Hepatocyte (in vitro differentiated cells): ENCODE measurements at regions not wholly inside any gene's neighbourhood (a gene's known extent, or its start where the extent isn't known, plus 50 kb on each side); places are given as distances from the start of the nearest gene placed in this dataset.

Experiments used
- DNase-seq: peaks from one replicate; pipeline ENCODE4 v3.0.0-alpha.2; 2016; ENCODE audit warnings: low spot score
- H2AFZ ChIP-seq: fragments of 200-600 bp; sonication (generic); 2 replicates; pipeline ENCODE4 v1.6.0; 2016; ENCODE audit warnings: antibody characterized with exemption, mild to moderate bottlenecking
- H3K27ac ChIP-seq: fragments of 200-600 bp; sonication (generic); 2 replicates; pipeline ENCODE4 v1.5.1; 2016; ENCODE audit warnings: mild to moderate bottlenecking
- H3K27me3 ChIP-seq: fragments of 200-600 bp; sonication (generic); 2 replicates; pipeline ENCODE4 v1.6.1; 2016
- H3K36me3 ChIP-seq: fragments of 200-600 bp; sonication (generic); replicated peaks from 2 replicates; pipeline ENCODE4 v1.5.1; 2016; ENCODE audit warnings: low read depth; ENCODE audit not compliant: insufficient read depth
- H3K4me1 ChIP-seq: fragments of 200-600 bp; sonication (generic); 2 replicates; pipeline ENCODE4 v1.5.1; 2016; ENCODE audit warnings: mild to moderate bottlenecking, moderate library complexity; ENCODE audit not compliant: insufficient read depth
- H3K4me2 ChIP-seq: fragments of 200-600 bp; sonication (generic); 2 replicates; pipeline ENCODE4 v1.6.0; 2016
- H3K4me3 ChIP-seq: fragments of 200-600 bp; sonication (generic); 2 replicates; pipeline ENCODE4 v1.5.1; 2016; ENCODE audit warnings: mild to moderate bottlenecking
- H3K79me2 ChIP-seq: fragments of 200-600 bp; sonication (generic); 2 replicates; pipeline ENCODE4 v1.6.0; 2017; ENCODE audit warnings: mild to moderate bottlenecking
- H3K9me2 ChIP-seq: fragments of 200-600 bp; sonication (generic); replicated peaks from 2 replicates; pipeline ENCODE4 v1.6.0; 2017; ENCODE audit warnings: mild to moderate bottlenecking; ENCODE audit not compliant: insufficient read depth
- H3K9me3 ChIP-seq: fragments of 200-600 bp; sonication (generic); 2 replicates; pipeline ENCODE4 v1.5.1; 2016; ENCODE audit warnings: low read depth, mild to moderate bottlenecking
- H4K20me1 ChIP-seq: fragments of 200-600 bp; sonication (generic); 2 replicates; pipeline ENCODE4 v1.6.0; 2016; ENCODE audit warnings: mild to moderate bottlenecking; ENCODE audit not compliant: insufficient read depth, poor library complexity, severe bottlenecking
- CTCF ChIP-seq: fragments of 200-600 bp; sonication (generic); IDR thresholded peaks from 2 replicates; pipeline ENCODE4 v1.5.1; 2016; ENCODE audit warnings: antibody characterized with exemption, mild to moderate bottlenecking; ENCODE audit not compliant: poor library complexity
- EZH2 ChIP-seq: fragments of 200-600 bp; sonication (generic); IDR thresholded peaks from 2 replicates; pipeline ENCODE4 v1.6.1; 2016; ENCODE audit warnings: antibody characterized with exemption, mild to moderate bottlenecking, borderline replicate concordance
- EZH2phosphoT487 ChIP-seq: fragments of 200-600 bp; sonication (generic); IDR thresholded peaks from one replicate; pipeline ENCODE4 v1.6.1; 2018; ENCODE audit warnings: antibody characterized with exemption, mild to moderate bottlenecking, low read depth, moderate library complexity; ENCODE audit not compliant: unreplicated experiment, severe bottlenecking
- WGBS: methylation state at CpG from one replicate; pipeline ENCODE4 v1.1.6; 2016; ENCODE audit warnings: low lambda C conversion rate; ENCODE audit errors: missing lambda C conversion rate; 5-methylcytosine and 5-hydroxymethylcytosine counted together

- H3K9me3 ChIP-seq: no peaks in the 10 kb centered on the region
- TF ChIP-seq EZH2: no peak
- TF ChIP-seq EZH2phosphoT487: no peak
- no peak for TF ChIP-seq CTCF
- no peak overlapping the region for H3K27ac ChIP-seq
- DNase-seq: no peak
- WGBS: 43% methylated on average over 2 of the region's 2 CpGs
- no peaks in the 10 kb centered on the region for H3K9me2 ChIP-seq
- H3K27me3 ChIP-seq: no peaks in the 10 kb centered on the region
- no peak overlapping the region for H3K4me2 ChIP-seq
- H3K4me3 ChIP-seq: no peak overlapping the region
- no peaks in the 10 kb centered on the region for H3K4me1 ChIP-seq
- H3K79me2 ChIP-seq: no peaks in the 10 kb centered on the region
- H4K20me1 ChIP-seq: no peaks in the 10 kb centered on the region
- no peak overlapping the region for H2AFZ ChIP-seq
- H3K36me3 ChIP-seq: no peaks in the 10 kb centered on the region
Observed at GRCh38 chr18:77501266-77501665, 251.6 kb downstream of the GALR1 start.

GRCh38 chr18:77505499-77505898 is 255.9 kb downstream of the GALR1 start:
- no peak overlapping the region for H3K27ac ChIP-seq
- DNase-seq: no peak
- H3K4me1 ChIP-seq: no peaks in the 10 kb centered on the region
- H3K4me2 ChIP-seq: no peak overlapping the region
- no peaks in the 10 kb centered on the region for H4K20me1 ChIP-seq
- TF ChIP-seq EZH2phosphoT487 (no peak), CTCF (no peak), EZH2 (no peak)
- H3K36me3 ChIP-seq: no peaks in the 10 kb centered on the region
- H3K27me3 ChIP-seq: no peaks in the 10 kb centered on the region
- peaks cover 3% of the 10 kb centered on the region for H3K9me3 ChIP-seq
- H2AFZ ChIP-seq: no peak overlapping the region
- WGBS: 97% methylated on average over 1 of the region's 1 CpG
- H3K4me3 ChIP-seq: no peak overlapping the region
- no peaks in the 10 kb centered on the region for H3K9me2 ChIP-seq
- H3K79me2 ChIP-seq: no peaks in the 10 kb centered on the region

GRCh38 chr18:77512152-77512551 is 262.5 kb downstream of the GALR1 start:
- 90% methylated on average over 5 of the region's 5 CpGs for WGBS
- DNase-seq: no peak
- Histone ChIP-seq H3K27me3 (no peaks in the 10 kb centered on the region), H3K27ac (no peak overlapping the region), H2AFZ (no peak overlapping the region), H3K9me2 (no peaks in the 10 kb centered on the region), H3K36me3 (no peaks in the 10 kb centered on the region), H3K79me2 (no peaks in the 10 kb centered on the region), H3K4me3 (no peak overlapping the region), H3K9me3 (peaks cover 3% of the 10 kb centered on the region), H3K4me2 (no peak overlapping the region), H4K20me1 (no peaks in the 10 kb centered on the region), H3K4me1 (no peaks in the 10 kb centered on the region)
- TF ChIP-seq EZH2phosphoT487: no peak
- no peak for TF ChIP-seq EZH2
- TF ChIP-seq CTCF: no peak

GRCh38 chr18:77517901-77518300 is 268.3 kb downstream of the GALR1 start:
- Histone ChIP-seq H3K4me2 (no peak overlapping the region), H3K4me3 (no peak overlapping the region)
- DNase-seq: no peak

More at GRCh38 chr18:77517901-77518300, 268.3 kb downstream of the GALR1 start:
- no peaks in the 10 kb centered on the region for H3K9me2 ChIP-seq
- H3K27me3 ChIP-seq: no peaks in the 10 kb centered on the region
- no peaks in the 10 kb centered on the region for H3K79me2 ChIP-seq
- TF ChIP-seq EZH2phosphoT487 (no peak), CTCF (no peak), EZH2 (no peak)
- H3K9me3 ChIP-seq: no peaks in the 10 kb centered on the region
- no peak overlapping the region for H3K27ac ChIP-seq
- no peaks in the 10 kb centered on the region for H4K20me1 ChIP-seq
- H3K36me3 ChIP-seq: no peaks in the 10 kb centered on the region
- no peak overlapping the region for H2AFZ ChIP-seq
- WGBS: 99% methylated on average over 23 of the region's 25 CpGs
- no peaks in the 10 kb centered on the region for H3K4me1 ChIP-seq
